Colonic mucosa (tissue), 4 donors: ENCODE measurements at regions not wholly inside any gene's neighbourhood (a gene's known extent, or its start where the extent isn't known, plus 50 kb on each side); places are given as distances from the start of the nearest gene placed in this dataset.

Experiments used
- DNase-seq: peaks from one replicate; pipeline ENCODE4 v3.0.0-alpha.2; 2020
- H3K27ac ChIP-seq: fragments of 200-600 bp; one replicate; pipeline ENCODE4 v1.8.0; 2021
- H3K27me3 ChIP-seq: fragments of 200-600 bp; one replicate; pipeline ENCODE4 v1.8.0; 2021
- H3K36me3 ChIP-seq: fragments of 200-600 bp; one replicate; pipeline ENCODE4 v1.8.0; 2021
- H3K4me1 ChIP-seq: fragments of 200-600 bp; one replicate; pipeline ENCODE4 v1.8.0; 2021; ENCODE audit warnings: mild to moderate bottlenecking
- H3K4me3 ChIP-seq: fragments of 200-600 bp; one replicate; pipeline ENCODE4 v1.8.0; 2021
- H3K9ac ChIP-seq, 2 donors: one replicate each; pipeline ENCODE4 v1.7.0; 2013; ENCODE audit warnings: control low read depth in 2 of 2, low read depth in 2 of 2, low read length in 2 of 2
- H3K9me3 ChIP-seq: fragments of 200-600 bp; one replicate; pipeline ENCODE4 v1.8.0; 2021
- intact Hi-C: fragments of 100-400 bp; cut with DNase I; formaldehyde crosslinking; loops from one replicate; pipeline ENCODE4 v1.14.1; 2022
- TF ChIP-seq, protein P1 (sequence below): fragments of 200-600 bp; IDR thresholded peaks from one replicate; pipeline ENCODE4 v1.8.0; 2022; ENCODE audit warnings: antibody characterized with exemption, mild to moderate bottlenecking
- donor health status: healthy.
- donor health status: DM: no; HTN: no; CAD: no.
- donor health status: DM: no; HTN: no; CAD: no.

DNA sequence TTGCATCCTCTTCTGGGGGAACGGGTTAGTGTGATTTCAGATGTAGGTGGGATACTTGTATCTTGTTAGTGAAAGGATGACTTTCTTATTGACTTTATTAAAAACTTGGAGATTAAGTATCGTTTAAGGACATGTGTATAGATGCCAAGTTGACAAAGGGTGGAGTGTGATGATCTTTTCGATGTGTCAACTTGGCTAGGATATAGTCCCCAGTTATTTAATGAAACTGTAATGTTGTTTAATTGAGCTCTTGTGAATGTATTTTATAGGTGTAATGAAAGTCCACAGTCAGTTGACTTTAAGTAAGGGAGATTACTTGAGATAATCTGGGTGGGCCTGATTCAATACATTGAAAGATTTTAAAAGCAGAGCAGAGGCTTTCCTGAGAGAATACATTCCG, 127.0 kb downstream of the AASDH start:
- Histone ChIP-seq H3K4me1 (no peaks in the 10 kb centered on the region), H3K27ac (no peak overlapping the region), H3K9me3 (no peaks in the 10 kb centered on the region), H3K27me3 (no peaks in the 10 kb centered on the region), H3K9ac (no peak overlapping the region), H3K36me3 (no peaks in the 10 kb centered on the region), H3K4me3 (no peak overlapping the region)
- TF ChIP-seq, protein P1, sequence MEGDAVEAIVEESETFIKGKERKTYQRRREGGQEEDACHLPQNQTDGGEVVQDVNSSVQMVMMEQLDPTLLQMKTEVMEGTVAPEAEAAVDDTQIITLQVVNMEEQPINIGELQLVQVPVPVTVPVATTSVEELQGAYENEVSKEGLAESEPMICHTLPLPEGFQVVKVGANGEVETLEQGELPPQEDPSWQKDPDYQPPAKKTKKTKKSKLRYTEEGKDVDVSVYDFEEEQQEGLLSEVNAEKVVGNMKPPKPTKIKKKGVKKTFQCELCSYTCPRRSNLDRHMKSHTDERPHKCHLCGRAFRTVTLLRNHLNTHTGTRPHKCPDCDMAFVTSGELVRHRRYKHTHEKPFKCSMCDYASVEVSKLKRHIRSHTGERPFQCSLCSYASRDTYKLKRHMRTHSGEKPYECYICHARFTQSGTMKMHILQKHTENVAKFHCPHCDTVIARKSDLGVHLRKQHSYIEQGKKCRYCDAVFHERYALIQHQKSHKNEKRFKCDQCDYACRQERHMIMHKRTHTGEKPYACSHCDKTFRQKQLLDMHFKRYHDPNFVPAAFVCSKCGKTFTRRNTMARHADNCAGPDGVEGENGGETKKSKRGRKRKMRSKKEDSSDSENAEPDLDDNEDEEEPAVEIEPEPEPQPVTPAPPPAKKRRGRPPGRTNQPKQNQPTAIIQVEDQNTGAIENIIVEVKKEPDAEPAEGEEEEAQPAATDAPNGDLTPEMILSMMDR, result no peak
- intact Hi-C loops, result no loop called here
- no peak for DNase-seq

GRCh38 chr4:56259655-56260054, 127.6 kb downstream of the AASDH start:
- TF ChIP-seq, protein P1, result no peak
- H3K4me1 ChIP-seq, result no peaks in the 10 kb centered on the region
- H3K4me3 ChIP-seq, result no peak overlapping the region
- no peaks in the 10 kb centered on the region for H3K9me3 ChIP-seq
- DNase-seq, result no peak
- no peaks in the 10 kb centered on the region for H3K27me3 ChIP-seq
- no peaks in the 10 kb centered on the region for H3K36me3 ChIP-seq
- H3K27ac ChIP-seq, result no peak overlapping the region
- H3K9ac ChIP-seq, result no peak overlapping the region
- intact Hi-C loops, result no loop called here

DNA sequence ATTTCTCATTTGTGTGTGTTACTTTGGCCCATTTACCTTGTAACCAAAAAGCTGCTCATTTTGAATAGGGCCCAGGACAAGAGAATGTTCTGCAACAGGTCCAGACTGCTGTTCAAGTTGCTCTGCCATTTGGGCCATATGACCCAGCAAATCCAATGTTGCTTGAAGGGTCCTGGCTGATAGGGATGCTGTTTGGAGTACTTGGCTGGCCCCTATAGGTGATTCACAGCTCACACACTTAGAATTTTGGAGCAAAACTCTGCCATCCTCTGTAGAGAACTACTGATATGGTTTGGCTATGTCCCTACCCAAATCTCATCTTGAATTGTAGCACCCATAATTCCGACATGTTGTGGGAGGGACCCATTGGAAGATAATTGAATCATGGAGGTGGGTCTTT, 131.5 kb downstream of the AASDH start:
- Histone ChIP-seq H3K27me3 (no peaks in the 10 kb centered on the region), H3K4me1 (no peaks in the 10 kb centered on the region), H3K9me3 (no peaks in the 10 kb centered on the region), H3K9ac (no peak overlapping the region), H3K27ac (no peak overlapping the region), H3K36me3 (no peaks in the 10 kb centered on the region), H3K4me3 (no peak overlapping the region)
- TF ChIP-seq, protein P1, result no peak
- intact Hi-C loops, result no loop called here
- DNase-seq, result no peak

GRCh38 chr4:56253666-56254305, 133.5 kb downstream of the AASDH start:
- no peaks in the 10 kb centered on the region for H3K36me3 ChIP-seq
- H3K9me3 ChIP-seq, result no peaks in the 10 kb centered on the region
- H3K4me1 ChIP-seq, result no peaks in the 10 kb centered on the region
- intact Hi-C loops, result no loop called here
- no peaks in the 10 kb centered on the region for H3K27me3 ChIP-seq
- H3K27ac ChIP-seq, result no peak overlapping the region
- TF ChIP-seq, protein P1, result no peak
- H3K4me3 ChIP-seq, result no peak overlapping the region
- no peak overlapping the region for H3K9ac ChIP-seq
- no peak for DNase-seq

- H3K36me3 ChIP-seq, result no peaks in the 10 kb centered on the region
- H3K9me3 ChIP-seq, result no peaks in the 10 kb centered on the region
- TF ChIP-seq, protein P1, result no peak
- DNase-seq, result no peak
- H3K4me3 ChIP-seq, result no peak overlapping the region
- intact Hi-C loops, result no loop called here
- no peaks in the 10 kb centered on the region for H3K27me3 ChIP-seq
- H3K27ac ChIP-seq, result no peak overlapping the region
- H3K4me1 ChIP-seq, result no peaks in the 10 kb centered on the region
- no peak overlapping the region for H3K9ac ChIP-seq
Measured at GRCh38 chr4:56252561-56253152, 134.6 kb downstream of the AASDH start.
